Transverse colon (tissue), 4 donors: ENCODE measurements at regions not wholly inside any gene's neighbourhood (a gene's known extent, or its start where the extent isn't known, plus 50 kb on each side); places are given as distances from the start of the nearest gene placed in this dataset.

Experiments
- CTCF ChIP-seq, 5 experiments: fragments of 200-600 bp in 3 of 5; fragments of 450-650 bp in 2 of 5; sonication (generic) in 3 of 5; IDR thresholded peaks; 1 replicate in 2 of 5; 2 replicates in 3 of 5; pipeline ENCODE4 v1.5.1; 2016 to 2017; ENCODE audit warnings: antibody characterized with exemption in 5 of 5, inconsistent platforms in 3 of 5, mild to moderate bottlenecking in 2 of 5, moderate library complexity in 1 of 5
- POLR2AphosphoS5 ChIP-seq, 3 donors: sonication (generic); formaldehyde crosslinking; IDR thresholded peaks; one replicate each; pipeline ENCODE4 v1.6.1; 2016; ENCODE audit warnings: antibody characterized with exemption in 3 of 3

DNA sequence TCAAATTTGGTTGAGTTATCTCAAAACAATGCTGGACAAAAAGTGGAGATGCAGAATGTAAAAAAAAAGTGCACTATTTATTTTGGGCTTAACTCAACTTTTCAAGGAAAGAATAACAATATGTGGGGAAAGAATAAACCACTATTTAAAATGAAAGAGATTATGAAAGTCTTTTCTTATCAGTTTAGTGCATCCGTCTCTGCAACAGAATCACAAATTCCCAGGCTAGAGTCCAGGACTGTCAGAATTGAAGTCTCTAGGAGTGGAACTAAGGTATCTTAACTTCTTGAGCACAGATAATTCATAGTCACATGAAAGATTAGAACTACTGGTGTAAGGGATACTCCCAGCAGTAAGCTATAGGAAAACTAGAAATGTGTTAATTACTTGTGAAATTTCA lies 1200.3 kb upstream of the LRRN3 start:
- TF ChIP-seq CTCF (IDR thresholded peaks at IDR 0.05) (no peak), POLR2AphosphoS5 (IDR thresholded peaks at IDR 0.05) (no peak)
